Uterus (tissue), 3 donors: ENCODE measurements at regions not wholly inside any gene's neighbourhood (a gene's known extent, or its start where the extent isn't known, plus 50 kb on each side); places are given as distances from the start of the nearest gene placed in this dataset.

Source experiments
- DNase-seq, 2 donors: peaks; one replicate each; pipeline ENCODE4 v3.0.0-alpha.2; 2019 to 2020
- H3K27ac ChIP-seq, 2 donors: fragments of 200-600 bp; sonication (generic); 1 replicate in 1 of 2; 2 replicates in 1 of 2; pipeline ENCODE4 v1.5.1; 2016 to 2018
- H3K27me3 ChIP-seq, 2 donors: fragments of 200-600 bp; sonication (generic); one replicate each; pipeline ENCODE4 v1.5.1; 2018 to 2019; ENCODE audit warnings: control low read depth in 1 of 2
- H3K36me3 ChIP-seq, 2 donors: fragments of 200-600 bp; sonication (generic); one replicate each; pipeline ENCODE4 v1.5.1; 2019; ENCODE audit warnings: control low read depth in 1 of 2
- H3K4me1 ChIP-seq, 2 donors: fragments of 200-600 bp; sonication (generic); one replicate each; pipeline ENCODE4 v1.5.1; 2018 to 2019; ENCODE audit warnings: control low read depth in 1 of 2
- H3K4me3 ChIP-seq, 2 donors: fragments of 200-600 bp; sonication (generic); 1 replicate in 1 of 2; 2 replicates in 1 of 2; pipeline ENCODE4 v1.5.1; 2018 to 2019; ENCODE audit warnings: mild to moderate bottlenecking in 1 of 2
- H3K9me3 ChIP-seq, 2 donors: fragments of 200-600 bp; sonication (generic); one replicate each; pipeline ENCODE4 v1.5.1; 2019; ENCODE audit warnings: control low read depth in 1 of 2
- POLR2A ChIP-seq, 2 donors: fragments of 450-650 bp; IDR thresholded peaks; one replicate each; pipeline ENCODE4 v1.6.1; 2016; ENCODE audit warnings: antibody characterized with exemption in 2 of 2, mild to moderate bottlenecking in 1 of 2, moderate library complexity in 1 of 2
- intact Hi-C: fragments of 100-400 bp; cut with DNase I; formaldehyde crosslinking; loops from one replicate; pipeline ENCODE4 v1.15.1; 2023; ENCODE audit warnings: low total_unique reads
- TF ChIP-seq, protein P1 (sequence below), 4 experiments: fragments of 200-600 bp in 2 of 4; fragments of 450-650 bp in 2 of 4; sonication (generic) in 2 of 4; IDR thresholded peaks; one replicate each; pipeline ENCODE4 v1.5.1; 2016 to 2019; ENCODE audit warnings: antibody characterized with exemption in 4 of 4, mild to moderate bottlenecking in 2 of 4, moderate library complexity in 1 of 4
- donor health status: DM: yes; HTN: yes; CAD: no.

DNA sequence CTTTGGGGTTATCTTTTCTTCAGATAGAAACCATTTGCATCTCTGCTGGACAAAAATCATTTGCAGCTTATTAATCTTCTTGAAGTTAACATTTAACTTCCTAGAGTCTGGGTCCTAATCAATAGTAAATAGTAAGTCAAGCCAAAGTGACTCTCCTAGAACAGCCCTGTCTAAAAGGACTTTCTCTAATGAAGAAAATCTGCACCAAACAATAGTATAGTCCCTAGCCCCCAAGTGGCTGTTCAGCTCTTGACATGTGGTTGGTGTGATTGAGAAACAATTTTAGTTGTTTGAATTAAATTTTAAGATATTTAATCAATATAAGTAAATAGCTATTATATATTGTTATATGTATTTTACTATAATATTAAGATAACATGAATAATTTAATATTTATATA, 64.6 kb upstream of the SHB start:
- Histone ChIP-seq H3K9me3 (no peaks in the 10 kb centered on the region), H3K4me3 (no peak overlapping the region), H3K4me1 (no peaks in the 10 kb centered on the region), H3K36me3 (no peaks in the 10 kb centered on the region), H3K27me3 (no peaks in the 10 kb centered on the region), H3K27ac (no peak overlapping the region)
- no peak for TF ChIP-seq POLR2A (IDR thresholded peaks at IDR 0.05)
- TF ChIP-seq, protein P1, sequence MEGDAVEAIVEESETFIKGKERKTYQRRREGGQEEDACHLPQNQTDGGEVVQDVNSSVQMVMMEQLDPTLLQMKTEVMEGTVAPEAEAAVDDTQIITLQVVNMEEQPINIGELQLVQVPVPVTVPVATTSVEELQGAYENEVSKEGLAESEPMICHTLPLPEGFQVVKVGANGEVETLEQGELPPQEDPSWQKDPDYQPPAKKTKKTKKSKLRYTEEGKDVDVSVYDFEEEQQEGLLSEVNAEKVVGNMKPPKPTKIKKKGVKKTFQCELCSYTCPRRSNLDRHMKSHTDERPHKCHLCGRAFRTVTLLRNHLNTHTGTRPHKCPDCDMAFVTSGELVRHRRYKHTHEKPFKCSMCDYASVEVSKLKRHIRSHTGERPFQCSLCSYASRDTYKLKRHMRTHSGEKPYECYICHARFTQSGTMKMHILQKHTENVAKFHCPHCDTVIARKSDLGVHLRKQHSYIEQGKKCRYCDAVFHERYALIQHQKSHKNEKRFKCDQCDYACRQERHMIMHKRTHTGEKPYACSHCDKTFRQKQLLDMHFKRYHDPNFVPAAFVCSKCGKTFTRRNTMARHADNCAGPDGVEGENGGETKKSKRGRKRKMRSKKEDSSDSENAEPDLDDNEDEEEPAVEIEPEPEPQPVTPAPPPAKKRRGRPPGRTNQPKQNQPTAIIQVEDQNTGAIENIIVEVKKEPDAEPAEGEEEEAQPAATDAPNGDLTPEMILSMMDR (IDR thresholded peaks at IDR 0.05) = no peak
- intact Hi-C loops = no loop called here
- DNase-seq = no peak

- Histone ChIP-seq H3K27me3 (no peaks in the 10 kb centered on the region), H3K9me3 (no peaks in the 10 kb centered on the region), H3K4me1 (no peaks in the 10 kb centered on the region), H3K27ac (no peak overlapping the region), H3K36me3 (no peaks in the 10 kb centered on the region), H3K4me3 (no peak overlapping the region)
- no peak for TF ChIP-seq POLR2A (IDR thresholded peaks at IDR 0.05)
- TF ChIP-seq, protein P1 (IDR thresholded peaks at IDR 0.05) = no peak
- intact Hi-C loops = no loop called here
- no peak for DNase-seq
Measured at GRCh38 chr9:38132956-38133355, 63.9 kb upstream of the SHB start.

GRCh38 chr9:38131729-38132128, 62.7 kb upstream of the SHB start:
- Histone ChIP-seq H3K27me3 (no peaks in the 10 kb centered on the region), H3K4me1 (no peaks in the 10 kb centered on the region), H3K27ac (no peak overlapping the region), H3K9me3 (no peaks in the 10 kb centered on the region), H3K36me3 (no peaks in the 10 kb centered on the region), H3K4me3 (no peak overlapping the region)
- DNase-seq = no peak
- TF ChIP-seq, protein P1 (IDR thresholded peaks at IDR 0.05) = no peak
- no peak for TF ChIP-seq POLR2A (IDR thresholded peaks at IDR 0.05)
- intact Hi-C loops = no loop called here

- Histone ChIP-seq H3K27me3 (no peaks in the 10 kb centered on the region), H3K4me1 (no peaks in the 10 kb centered on the region), H3K27ac (no peak overlapping the region), H3K36me3 (no peaks in the 10 kb centered on the region), H3K9me3 (no peaks in the 10 kb centered on the region), H3K4me3 (no peak overlapping the region)
- intact Hi-C loops = no loop called here
- no peak for TF ChIP-seq POLR2A (IDR thresholded peaks at IDR 0.05)
- TF ChIP-seq, protein P1 (IDR thresholded peaks at IDR 0.05) = no peak
- DNase-seq = no peak
Measured at GRCh38 chr9:38130724-38131123, 61.7 kb upstream of the SHB start.

DNA sequence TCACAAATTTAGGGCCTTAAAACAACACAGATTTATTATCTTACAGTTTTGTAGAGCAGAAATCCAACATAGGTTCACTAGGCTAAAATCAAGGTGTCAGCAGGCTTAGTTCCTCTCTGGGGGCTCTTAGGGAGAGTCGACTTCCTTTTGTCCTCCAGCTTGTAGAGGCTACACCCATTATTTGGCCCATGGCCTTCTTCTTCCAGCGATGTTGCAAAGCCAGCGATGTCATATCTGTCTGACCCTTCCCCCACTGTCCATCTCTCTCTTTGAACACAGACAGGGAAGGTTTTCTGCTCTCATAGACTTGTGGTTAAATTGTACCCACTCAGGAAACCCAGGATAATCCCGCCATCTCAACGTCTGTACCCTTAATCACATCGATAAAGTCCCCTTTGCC, 60.3 kb upstream of the SHB start:
- intact Hi-C loops = loop anchor here (10.0 kb wide), 1 partner anchor 55 kb away; no protein-coding TSS in a partner anchor
- Histone ChIP-seq H3K4me1 (no peaks in the 10 kb centered on the region), H3K27ac (no peak overlapping the region), H3K9me3 (no peaks in the 10 kb centered on the region), H3K36me3 (no peaks in the 10 kb centered on the region), H3K27me3 (no peaks in the 10 kb centered on the region), H3K4me3 (no peak overlapping the region)
- DNase-seq = no peak
- TF ChIP-seq POLR2A (IDR thresholded peaks at IDR 0.05) = no peak
- TF ChIP-seq, protein P1 (IDR thresholded peaks at IDR 0.05) = no peak
